COLO668 (cell line): ENCODE measurements at regions not wholly inside any gene's neighbourhood (a gene's known extent, or its start where the extent isn't known, plus 50 kb on each side); places are given as distances from the start of the nearest gene placed in this dataset.
"Not testable (repeated sequence)": the region's sequence is repeated elsewhere in the genome, so short reads cannot be mapped to it uniquely, and the experiment has no call there.

ENCODE experiments used
- DNase-seq: peaks from one replicate; lab custom pipeline; 2025; ENCODE audit not compliant: unreplicated experiment; lab: John Stamatoyannopoulos, UW

DNA sequence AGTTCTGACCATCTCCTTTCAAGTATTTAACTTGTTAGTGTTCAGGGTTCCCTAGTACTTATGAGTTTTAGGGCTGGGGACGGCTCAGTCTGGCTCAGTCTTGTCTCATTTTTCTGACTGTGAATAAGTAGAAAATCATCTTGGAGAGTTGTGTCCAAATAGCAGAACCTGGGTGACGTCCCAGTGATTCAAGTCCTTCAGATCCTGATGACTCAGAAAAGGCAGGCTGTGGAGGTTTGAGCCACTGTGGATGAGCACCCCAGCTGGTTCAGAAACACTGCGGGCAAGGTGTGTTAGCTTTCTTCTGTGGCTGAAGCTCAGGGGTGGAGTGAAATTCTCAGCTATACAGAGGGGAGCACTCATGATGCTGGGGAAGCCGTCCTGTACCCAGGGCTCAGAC lies 154.4 kb upstream of the NPY start:
- no peak for DNase-seq

DNA sequence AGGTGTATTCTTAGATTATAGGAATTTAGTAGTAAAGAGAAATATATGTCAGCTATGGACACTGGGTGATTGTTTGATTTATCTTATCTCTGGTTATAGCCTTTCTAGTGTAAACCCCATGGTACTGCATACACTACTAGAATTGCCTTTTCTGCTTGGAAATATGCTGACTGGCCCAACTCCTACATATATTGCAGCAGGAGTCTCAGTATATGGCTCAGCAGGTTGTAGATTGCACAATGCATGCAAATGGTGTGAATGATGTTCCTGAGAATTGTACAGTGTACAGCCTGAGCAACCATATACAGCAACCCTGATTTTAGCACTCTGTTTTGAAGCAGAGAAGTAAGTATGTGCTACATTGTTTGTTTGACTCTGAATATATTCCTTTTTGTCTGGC lies 153.4 kb upstream of the NPY start:
- no peak for DNase-seq

DNA sequence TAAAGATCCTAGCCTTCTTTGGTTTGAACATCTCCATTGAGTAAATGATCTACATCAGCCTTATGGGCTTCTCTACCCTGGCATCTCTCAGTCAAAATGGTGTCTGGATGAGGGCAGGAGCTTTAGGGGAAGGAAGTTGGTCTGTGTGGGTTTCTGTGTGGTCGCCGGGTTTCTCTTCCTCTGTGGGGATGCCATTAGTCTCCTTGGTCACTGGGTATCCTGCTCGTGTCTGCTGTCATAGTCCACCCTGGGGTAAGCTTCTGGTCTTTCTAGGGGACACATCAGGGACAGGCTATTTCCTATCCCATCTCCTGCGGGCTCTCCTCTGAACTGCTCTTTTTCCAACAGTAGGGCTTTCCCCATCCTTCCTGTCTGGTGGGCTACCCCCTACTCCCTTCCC lies 150.3 kb upstream of the NPY start:
- DNase-seq = no peak

- no peak for DNase-seq
Observed at GRCh38 chr7:24134535-24134934, 149.5 kb upstream of the NPY start.

GRCh38 chr7:24135003-24135817 lies 148.8 kb upstream of the NPY start:
- no peak for DNase-seq

GRCh38 chr7:24137338-24137737 lies 146.7 kb upstream of the NPY start:
- DNase-seq = no peak

- no peak for DNase-seq
Observed at GRCh38 chr7:24138343-24138742, 145.6 kb upstream of the NPY start.

DNA sequence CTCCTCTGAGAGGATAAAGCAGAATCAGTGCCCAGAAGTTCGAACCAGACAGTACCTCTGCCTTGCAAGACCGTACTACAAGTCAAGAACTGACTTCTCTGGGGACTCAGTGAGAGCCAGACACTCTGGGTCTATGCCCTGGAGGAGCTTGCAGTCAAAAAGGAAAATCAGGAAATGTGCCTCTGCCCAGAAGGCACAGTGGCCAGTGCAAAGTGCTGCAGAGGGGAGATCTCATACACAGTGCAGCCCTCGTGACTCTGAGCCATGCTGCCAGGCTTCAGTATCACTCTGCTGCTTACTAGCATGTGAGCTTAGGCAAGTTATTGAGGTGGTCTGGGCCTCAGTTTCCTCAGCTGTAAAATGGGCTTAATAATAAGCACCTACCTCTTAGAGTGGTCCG lies 144.0 kb upstream of the NPY start:
- no peak for DNase-seq

DNA sequence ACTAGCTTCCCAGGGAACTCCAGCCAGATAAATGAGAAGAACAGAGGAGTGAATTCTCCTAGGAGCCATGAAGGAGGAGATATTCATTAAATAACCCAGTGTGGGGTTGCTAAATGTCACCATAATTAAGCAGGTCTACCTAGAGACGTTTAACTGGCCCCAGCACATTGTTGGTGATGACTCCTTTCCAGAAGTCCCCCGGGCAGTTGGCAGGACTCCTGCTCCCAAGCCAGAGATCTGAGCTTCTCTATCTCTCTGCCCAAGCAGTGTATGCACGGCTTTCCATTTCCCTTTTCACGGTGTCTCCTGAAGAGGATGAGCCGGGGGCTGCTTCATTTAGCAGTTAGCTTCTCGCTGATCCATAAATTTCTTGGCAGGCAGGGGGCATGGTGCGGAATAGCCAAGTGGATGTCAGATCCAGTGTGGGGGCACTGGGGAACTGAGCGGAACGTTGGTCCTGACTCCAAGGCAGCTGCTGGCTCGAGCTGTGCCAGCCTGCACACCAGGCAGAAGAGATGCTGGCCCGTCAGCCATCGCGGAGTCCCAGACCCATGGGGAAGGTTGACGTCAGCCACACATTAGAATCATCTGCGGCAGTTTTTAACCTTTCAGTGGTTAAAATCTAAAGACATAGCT lies 142.0 kb upstream of the NPY start:
- DNase-seq = no peak

DNA sequence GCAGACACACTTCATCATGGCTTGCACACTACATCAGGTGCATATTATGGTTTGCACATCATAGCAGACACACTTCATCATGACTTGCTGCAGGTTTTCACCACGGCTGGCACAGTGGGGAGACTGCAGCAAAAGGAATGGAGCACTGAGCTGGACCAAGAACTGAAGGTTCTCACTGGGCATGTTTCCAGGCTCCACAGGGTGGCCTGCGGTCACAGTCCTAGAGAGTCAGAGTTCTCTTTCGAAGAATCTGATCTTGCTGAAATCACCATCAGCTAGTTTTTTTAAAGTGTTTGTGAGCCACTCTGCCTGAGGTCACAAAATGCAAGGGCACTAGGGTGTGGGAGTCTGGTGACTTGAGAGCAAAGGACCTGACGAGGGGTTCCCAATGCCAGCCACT lies 140.4 kb upstream of the NPY start:
- DNase-seq = no peak

- DNase-seq = no peak
Observed at GRCh38 chr7:24151944-24152343, 132.0 kb upstream of the NPY start.

- no peak for DNase-seq
Observed at GRCh38 chr7:24152356-24152755, 131.6 kb upstream of the NPY start.

- DNase-seq = no peak
Observed at GRCh38 chr7:24152877-24153472, 131.0 kb upstream of the NPY start.

- no peak for DNase-seq
Observed at GRCh38 chr7:24157666-24158065, 126.3 kb upstream of the NPY start.

GRCh38 chr7:24158975-24159374 lies 125.0 kb upstream of the NPY start:
- DNase-seq = no peak

- no peak for DNase-seq
Observed at GRCh38 chr7:24164401-24164800, 119.6 kb upstream of the NPY start.

GRCh38 chr7:24169077-24169624 lies 114.8 kb upstream of the NPY start:
- DNase-seq = no peak

DNA sequence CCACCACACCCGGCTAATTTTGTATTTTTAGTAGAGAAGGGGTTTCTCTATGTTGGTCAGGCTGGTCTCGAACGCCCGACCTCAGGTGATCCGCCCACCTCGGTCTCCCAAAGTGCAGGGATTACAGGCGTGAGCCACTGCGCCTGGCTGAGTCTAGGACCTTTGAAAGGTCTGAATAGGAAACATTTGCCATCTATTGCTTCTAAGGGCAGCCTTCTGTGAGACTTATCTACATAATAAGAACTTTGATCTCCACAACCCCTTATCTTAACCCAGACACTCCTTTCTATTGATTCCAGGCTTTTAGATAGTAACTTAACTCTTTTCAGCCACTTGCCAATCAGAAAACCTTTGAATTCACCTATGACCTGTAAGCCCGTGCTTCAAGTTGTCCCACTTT lies 112.0 kb upstream of the NPY start:
- DNase-seq = not testable (repeated sequence)

DNA sequence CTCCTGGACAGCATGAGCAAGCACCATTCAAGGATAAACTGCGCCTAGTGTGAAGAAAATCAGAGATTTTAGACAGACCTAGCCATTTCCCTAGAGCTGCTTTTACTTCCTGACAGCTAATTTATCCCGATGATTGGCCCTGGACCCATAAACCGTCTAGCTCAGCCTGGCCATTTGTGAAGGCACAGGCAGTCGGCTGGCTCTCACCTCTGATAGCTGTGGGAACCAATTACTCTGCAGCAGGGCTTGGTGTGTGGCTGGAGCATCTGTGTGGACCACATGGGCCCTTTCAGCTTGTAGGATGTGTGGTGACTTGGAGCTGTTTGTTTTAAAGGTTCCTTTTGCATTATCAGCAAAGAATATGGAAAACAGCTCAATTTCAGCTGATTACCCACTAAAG lies 111.1 kb upstream of the NPY start:
- no peak for DNase-seq

GRCh38 chr7:24175603-24176002 lies 108.4 kb upstream of the NPY start:
- DNase-seq = no peak

- DNase-seq = no peak
Observed at GRCh38 chr7:24178811-24179570, 105.0 kb upstream of the NPY start.
